Activated CD8-positive, alpha-beta memory T cell treated with anti-CD3 and anti-CD28 coated beads, Interleukin-2, amount 10 ng/mL, durations not matched to agents 7 days and 5 days (primary cell): ENCODE measurements at regions not wholly inside any gene's neighbourhood (a gene's known extent, or its start where the extent isn't known, plus 50 kb on each side); places are given as distances from the start of the nearest gene placed in this dataset.

Experiments
- ATAC-seq: fragments of 150-1000 bp; cut with Tn5 transposase; one replicate; pipeline ENCODE4 v1.10.0; 2021; ENCODE audit warnings: moderate library complexity
- CTCF ChIA-PET: fragments of 350-600 bp; sonication (Branson Sonifier 250); formaldehyde crosslinking; loops from one replicate; lab custom pipeline; 2021; ENCODE audit warnings: antibody characterized with exemption; lab: Charles Lee
- DNase-seq: peaks from one replicate; pipeline ENCODE4 v3.0.0-alpha.2; 2020
- H3K27ac Mint-ChIP-seq: one replicate; pipeline ENCODE4 v1.8.0; 2021; ENCODE audit warnings: mild to moderate bottlenecking, mixed read lengths
- H3K27me3 Mint-ChIP-seq: one replicate; pipeline ENCODE4 v1.8.0; 2021; ENCODE audit warnings: mixed read lengths
- H3K36me3 Mint-ChIP-seq: one replicate; pipeline ENCODE4 v1.8.0; 2021; ENCODE audit warnings: mild to moderate bottlenecking, mixed read lengths
- H3K4me1 Mint-ChIP-seq: one replicate; pipeline ENCODE4 v1.8.0; 2021; ENCODE audit warnings: mixed read lengths
- H3K4me3 Mint-ChIP-seq: one replicate; pipeline ENCODE4 v1.8.0; 2021; ENCODE audit warnings: mild to moderate bottlenecking, moderate library complexity, mixed read lengths
- H3K9me3 Mint-ChIP-seq: one replicate; pipeline ENCODE4 v1.8.0; 2022; ENCODE audit warnings: low read depth, mixed read lengths

GRCh38 chr20:63086421-63087235 lies 79.9 kb upstream of the BHLHE23 start:
- Mint-ChIP-seq H3K36me3 (no peaks in the 10 kb centered on the region), H3K4me3 (no peak overlapping the region), H3K4me1 (no peaks in the 10 kb centered on the region), H3K27me3 (no peaks in the 10 kb centered on the region), H3K27ac (no peak overlapping the region), H3K9me3 (no peaks in the 10 kb centered on the region)
- CTCF ChIA-PET, result no interaction called here
- DNase-seq, result no peak
- no peak for ATAC-seq

GRCh38 chr20:63085151-63085861 lies 78.5 kb upstream of the BHLHE23 start:
- Mint-ChIP-seq H3K27ac (no peak overlapping the region), H3K4me1 (no peaks in the 10 kb centered on the region), H3K27me3 (no peaks in the 10 kb centered on the region), H3K36me3 (no peaks in the 10 kb centered on the region), H3K4me3 (no peak overlapping the region), H3K9me3 (no peaks in the 10 kb centered on the region)
- CTCF ChIA-PET, result no interaction called here
- ATAC-seq, result no peak
- DNase-seq, result no peak

GRCh38 chr20:63084563-63084927 lies 77.8 kb upstream of the BHLHE23 start:
- Mint-ChIP-seq H3K27me3 (no peaks in the 10 kb centered on the region), H3K36me3 (no peaks in the 10 kb centered on the region), H3K27ac (no peak overlapping the region), H3K4me1 (no peaks in the 10 kb centered on the region), H3K4me3 (no peak overlapping the region), H3K9me3 (no peaks in the 10 kb centered on the region)
- ATAC-seq (no peak), DNase-seq (no peak)
- CTCF ChIA-PET, result no interaction called here

GRCh38 chr20:63083831-63084562 lies 77.2 kb upstream of the BHLHE23 start:
- H3K4me1 Mint-ChIP-seq, result no peaks in the 10 kb centered on the region
- no peaks in the 10 kb centered on the region for H3K27me3 Mint-ChIP-seq
- H3K36me3 Mint-ChIP-seq, result no peaks in the 10 kb centered on the region
- DNase-seq, result no peak
- ATAC-seq, result no peak
- no peak overlapping the region for H3K4me3 Mint-ChIP-seq
- H3K27ac Mint-ChIP-seq, result no peak overlapping the region
- no peaks in the 10 kb centered on the region for H3K9me3 Mint-ChIP-seq
- CTCF ChIA-PET, result no interaction called here

GRCh38 chr20:63082939-63083735 lies 76.4 kb upstream of the BHLHE23 start:
- no peaks in the 10 kb centered on the region for H3K9me3 Mint-ChIP-seq
- DNase-seq (no peak), ATAC-seq (no peak)
- no peaks in the 10 kb centered on the region for H3K27me3 Mint-ChIP-seq
- H3K36me3 Mint-ChIP-seq, result no peaks in the 10 kb centered on the region
- H3K27ac Mint-ChIP-seq, result no peak overlapping the region
- no peak overlapping the region for H3K4me3 Mint-ChIP-seq
- no peaks in the 10 kb centered on the region for H3K4me1 Mint-ChIP-seq
- CTCF ChIA-PET, result no interaction called here

- ATAC-seq (no peak), DNase-seq (peak; percentile 57)
- peaks cover 2% of the 10 kb centered on the region for H3K27me3 Mint-ChIP-seq
- no peaks in the 10 kb centered on the region for H3K4me1 Mint-ChIP-seq
- no peak overlapping the region for H3K27ac Mint-ChIP-seq
- CTCF ChIA-PET, result no interaction called here
- H3K9me3 Mint-ChIP-seq, result peaks cover 2% of the 10 kb centered on the region
- no peak overlapping the region for H3K4me3 Mint-ChIP-seq
- no peaks in the 10 kb centered on the region for H3K36me3 Mint-ChIP-seq
Measured at GRCh38 chr20:63082308-63082938, 75.7 kb upstream of the BHLHE23 start.

- no peak overlapping the region for H3K4me3 Mint-ChIP-seq
- DNase-seq (no peak), ATAC-seq (no peak)
- H3K27ac Mint-ChIP-seq, result no peak overlapping the region
- peaks cover 4% of the 10 kb centered on the region for H3K27me3 Mint-ChIP-seq
- H3K9me3 Mint-ChIP-seq, result peaks cover 4% of the 10 kb centered on the region
- H3K36me3 Mint-ChIP-seq, result no peaks in the 10 kb centered on the region
- CTCF ChIA-PET, result no interaction called here
- no peaks in the 10 kb centered on the region for H3K4me1 Mint-ChIP-seq
Measured at GRCh38 chr20:63081831-63082230, 75.1 kb upstream of the BHLHE23 start.

GRCh38 chr20:63081351-63081750 lies 74.6 kb upstream of the BHLHE23 start:
- peaks cover 4% of the 10 kb centered on the region for H3K9me3 Mint-ChIP-seq
- CTCF ChIA-PET, result no interaction called here
- no peak overlapping the region for H3K4me3 Mint-ChIP-seq
- DNase-seq (no peak), ATAC-seq (no peak)
- peaks cover 4% of the 10 kb centered on the region for H3K27me3 Mint-ChIP-seq
- H3K27ac Mint-ChIP-seq, result no peak overlapping the region
- no peaks in the 10 kb centered on the region for H3K4me1 Mint-ChIP-seq
- H3K36me3 Mint-ChIP-seq, result no peaks in the 10 kb centered on the region

GRCh38 chr20:63080811-63081210 lies 74.0 kb upstream of the BHLHE23 start:
- H3K36me3 Mint-ChIP-seq, result no peaks in the 10 kb centered on the region
- ATAC-seq, result no peak
- H3K4me1 Mint-ChIP-seq, result no peaks in the 10 kb centered on the region
- DNase-seq, result no peak
- H3K4me3 Mint-ChIP-seq, result no peak overlapping the region
- H3K27me3 Mint-ChIP-seq, result peaks cover 4% of the 10 kb centered on the region
- CTCF ChIA-PET, result no interaction called here
- H3K9me3 Mint-ChIP-seq, result peaks cover 4% of the 10 kb centered on the region
- no peak overlapping the region for H3K27ac Mint-ChIP-seq

- Mint-ChIP-seq H3K4me3 (no peak overlapping the region), H3K36me3 (no peaks in the 10 kb centered on the region), H3K9me3 (peaks cover 4% of the 10 kb centered on the region), H3K4me1 (no peaks in the 10 kb centered on the region), H3K27me3 (peaks cover 4% of the 10 kb centered on the region), H3K27ac (no peak overlapping the region)
- no peak for DNase-seq
- no peak for ATAC-seq
- CTCF ChIA-PET, result no interaction called here
Measured at GRCh38 chr20:63080411-63080810, 73.6 kb upstream of the BHLHE23 start.

GRCh38 chr20:63079971-63080370 lies 73.2 kb upstream of the BHLHE23 start:
- DNase-seq, result no peak
- no peaks in the 10 kb centered on the region for H3K4me1 Mint-ChIP-seq
- no peak overlapping the region for H3K4me3 Mint-ChIP-seq
- CTCF ChIA-PET, result no interaction called here
- H3K9me3 Mint-ChIP-seq, result peaks cover 4% of the 10 kb centered on the region
- H3K27ac Mint-ChIP-seq, result no peak overlapping the region
- no peak for ATAC-seq
- H3K36me3 Mint-ChIP-seq, result no peaks in the 10 kb centered on the region
- peaks cover 4% of the 10 kb centered on the region for H3K27me3 Mint-ChIP-seq

- Mint-ChIP-seq H3K27me3 (peaks cover 10% of the 10 kb centered on the region), H3K27ac (no peak overlapping the region), H3K4me3 (no peak overlapping the region), H3K36me3 (no peaks in the 10 kb centered on the region), H3K9me3 (peaks cover 4% of the 10 kb centered on the region), H3K4me1 (no peaks in the 10 kb centered on the region)
- no peak for ATAC-seq
- DNase-seq, result no peak
- CTCF ChIA-PET, result no interaction called here
Measured at GRCh38 chr20:63077705-63078104, 70.9 kb upstream of the BHLHE23 start.

- Mint-ChIP-seq H3K4me1 (no peaks in the 10 kb centered on the region), H3K27ac (no peak overlapping the region), H3K36me3 (no peaks in the 10 kb centered on the region), H3K27me3 (peaks cover 17% of the 10 kb centered on the region), H3K9me3 (peaks cover 4% of the 10 kb centered on the region), H3K4me3 (no peak overlapping the region)
- CTCF ChIA-PET, result no interaction called here
- ATAC-seq (no peak), DNase-seq (no peak)
Measured at GRCh38 chr20:63076421-63076820, 69.7 kb upstream of the BHLHE23 start.
